ENCODE measurements at regions not wholly inside any gene's neighbourhood (a gene's known extent, or its start where the extent isn't known, plus 50 kb on each side); places are given as distances from the start of the nearest gene placed in this dataset.
"Not testable (repeated sequence)": the region's sequence is repeated elsewhere in the genome, so short reads cannot be mapped to it uniquely, and the experiment has no call there.

- FAIRE-seq: no peak
- TF ChIP-seq PAX5 (IDR thresholded peaks at IDR 0.05; ENCODE audit: insufficient read depth, low read length, severe bottlenecking): no peak
- no peak for TF ChIP-seq POU2F2 (IDR thresholded peaks at IDR 0.05; ENCODE audit: low read depth, low read length)
- TF ChIP-seq POLR2A (IDR thresholded peaks at IDR 0.05; ENCODE audit: low read depth, low read length): no peak
- TF ChIP-seq SPI1 (IDR thresholded peaks at IDR 0.05; ENCODE audit: low read depth, low read length): no peak
- no peak for TF ChIP-seq TAF1 (IDR thresholded peaks at IDR 0.05; ENCODE audit: low read depth, low read length)
- no peak for TF ChIP-seq POLR2AphosphoS5 (IDR thresholded peaks at IDR 0.05; ENCODE audit: low read depth, low read length)
- DNase-seq (ENCODE audit: insufficient read length, low spot score): no peak
Observed at GRCh38 chr14:98210045-98210672, 1061.8 kb downstream of the BCL11B start.

DNA sequence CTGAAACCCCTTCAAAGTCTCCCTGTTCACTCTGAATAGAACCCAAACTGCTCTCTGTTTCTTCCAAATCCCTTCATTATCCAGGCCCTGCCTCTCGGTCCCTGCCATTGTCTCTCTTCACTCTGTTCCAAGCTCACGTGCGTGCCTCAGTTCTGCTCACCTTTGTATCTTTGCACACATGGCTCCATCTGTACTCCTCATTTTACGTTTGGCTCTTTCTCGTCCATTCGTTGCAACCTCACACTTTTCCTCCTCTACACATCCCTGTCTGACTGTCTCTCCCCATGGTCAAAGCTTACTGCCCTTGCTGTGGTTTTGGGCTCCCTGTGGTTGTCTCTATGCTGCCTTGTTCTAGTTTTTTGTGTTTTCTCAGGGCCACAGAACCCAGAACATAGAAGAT, 1054.5 kb downstream of the BCL11B start:
- no peak for DNase-seq (ENCODE audit: insufficient read length, low spot score)
- no peak for TF ChIP-seq POU2F2 (IDR thresholded peaks at IDR 0.05; ENCODE audit: low read depth, low read length)
- no peak for TF ChIP-seq POLR2AphosphoS5 (IDR thresholded peaks at IDR 0.05; ENCODE audit: low read depth, low read length)
- no peak for TF ChIP-seq POLR2A (IDR thresholded peaks at IDR 0.05; ENCODE audit: low read depth, low read length)
- TF ChIP-seq PAX5 (IDR thresholded peaks at IDR 0.05; ENCODE audit: insufficient read depth, low read length, severe bottlenecking): no peak
- no peak for TF ChIP-seq SPI1 (IDR thresholded peaks at IDR 0.05; ENCODE audit: low read depth, low read length)
- no peak for TF ChIP-seq TAF1 (IDR thresholded peaks at IDR 0.05; ENCODE audit: low read depth, low read length)
- no peak for FAIRE-seq

GRCh38 chr14:98218218-98218617, 1053.8 kb downstream of the BCL11B start:
- DNase-seq (ENCODE audit: insufficient read length, low spot score): no peak
- no peak for FAIRE-seq
- TF ChIP-seq SPI1 (IDR thresholded peaks at IDR 0.05; ENCODE audit: low read depth, low read length) (no peak), POLR2AphosphoS5 (IDR thresholded peaks at IDR 0.05; ENCODE audit: low read depth, low read length) (no peak), POU2F2 (IDR thresholded peaks at IDR 0.05; ENCODE audit: low read depth, low read length) (no peak), POLR2A (IDR thresholded peaks at IDR 0.05; ENCODE audit: low read depth, low read length) (no peak), TAF1 (IDR thresholded peaks at IDR 0.05; ENCODE audit: low read depth, low read length) (no peak), PAX5 (IDR thresholded peaks at IDR 0.05; ENCODE audit: insufficient read depth, low read length, severe bottlenecking) (no peak)

DNA sequence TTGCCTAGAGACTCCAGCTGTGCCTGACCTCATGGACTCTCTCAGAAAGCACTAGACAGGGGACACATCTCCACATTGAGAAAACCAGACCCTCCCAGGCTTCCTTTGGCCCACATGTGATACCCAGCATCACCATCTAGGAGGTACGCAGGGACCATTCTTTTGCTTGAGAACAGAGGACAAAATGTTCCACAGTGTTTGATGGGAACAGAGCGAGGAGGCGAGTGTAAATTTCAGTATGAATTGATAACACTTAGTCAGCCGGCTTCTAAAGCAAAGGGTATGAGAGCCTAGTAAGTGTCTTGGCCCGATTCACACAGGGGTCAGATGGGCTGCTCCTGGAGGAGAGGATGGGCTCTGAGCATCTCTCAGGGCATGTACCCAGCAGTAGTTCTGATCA, 1052.4 kb downstream of the BCL11B start:
- TF ChIP-seq SPI1 (IDR thresholded peaks at IDR 0.05; ENCODE audit: low read depth, low read length) (no peak), POLR2AphosphoS5 (IDR thresholded peaks at IDR 0.05; ENCODE audit: low read depth, low read length) (no peak), POU2F2 (IDR thresholded peaks at IDR 0.05; ENCODE audit: low read depth, low read length) (no peak), TAF1 (IDR thresholded peaks at IDR 0.05; ENCODE audit: low read depth, low read length) (no peak)
- FAIRE-seq (no peak), DNase-seq (ENCODE audit: insufficient read length, low spot score) (no peak)

GRCh38 chr14:98223106-98223505, 1048.9 kb downstream of the BCL11B start:
- DNase-seq (ENCODE audit: insufficient read length, low spot score) (no peak), FAIRE-seq (no peak)
- no peak for TF ChIP-seq TAF1 (IDR thresholded peaks at IDR 0.05; ENCODE audit: low read depth, low read length)
- TF ChIP-seq SPI1 (IDR thresholded peaks at IDR 0.05; ENCODE audit: low read depth, low read length): no peak
- no peak for TF ChIP-seq POLR2A (IDR thresholded peaks at IDR 0.05; ENCODE audit: low read depth, low read length)
- no peak for TF ChIP-seq POLR2AphosphoS5 (IDR thresholded peaks at IDR 0.05; ENCODE audit: low read depth, low read length)
- TF ChIP-seq POU2F2 (IDR thresholded peaks at IDR 0.05; ENCODE audit: low read depth, low read length): no peak
- TF ChIP-seq PAX5 (IDR thresholded peaks at IDR 0.05; ENCODE audit: insufficient read depth, low read length, severe bottlenecking): no peak

- not testable (repeated sequence) for FAIRE-seq; DNase-seq (ENCODE audit: insufficient read length, low spot score)
Observed at GRCh38 chr14:98223710-98224109, 1048.3 kb downstream of the BCL11B start.

DNA sequence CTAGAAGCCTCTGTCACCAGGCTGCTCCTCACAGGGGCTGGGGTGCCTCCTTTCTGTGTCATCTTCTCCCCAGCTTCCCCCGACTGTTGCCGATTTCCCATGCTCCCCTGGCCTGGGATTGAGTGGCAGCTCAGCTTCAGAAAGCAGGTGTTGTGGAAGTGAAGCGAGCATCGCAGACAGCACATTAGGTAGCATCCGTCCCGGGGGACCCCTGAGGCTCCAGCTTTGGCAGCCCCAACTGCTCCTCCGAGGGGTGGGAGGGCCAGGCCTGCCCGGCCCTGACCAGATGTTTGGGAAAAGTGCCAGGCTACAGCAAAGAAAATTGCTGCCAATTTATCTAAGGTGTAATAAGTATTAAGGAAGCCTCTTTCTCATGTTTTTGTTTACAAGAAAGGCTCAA, 1045.6 kb downstream of the BCL11B start:
- no peak for TF ChIP-seq POLR2A (IDR thresholded peaks at IDR 0.05; ENCODE audit: low read depth, low read length)
- no peak for TF ChIP-seq POLR2AphosphoS5 (IDR thresholded peaks at IDR 0.05; ENCODE audit: low read depth, low read length)
- no peak for TF ChIP-seq TAF1 (IDR thresholded peaks at IDR 0.05; ENCODE audit: low read depth, low read length)
- no peak for TF ChIP-seq POU2F2 (IDR thresholded peaks at IDR 0.05; ENCODE audit: low read depth, low read length)
- no peak for TF ChIP-seq SPI1 (IDR thresholded peaks at IDR 0.05; ENCODE audit: low read depth, low read length)
- no peak for TF ChIP-seq PAX5 (IDR thresholded peaks at IDR 0.05; ENCODE audit: insufficient read depth, low read length, severe bottlenecking)
- DNase-seq (ENCODE audit: insufficient read length, low spot score): no peak
- FAIRE-seq: no peak

- DNase-seq (ENCODE audit: insufficient read length, low spot score) (peak; percentile 11), FAIRE-seq (no peak)
- TF ChIP-seq POLR2A (IDR thresholded peaks at IDR 0.05; ENCODE audit: low read depth, low read length): no peak
- TF ChIP-seq SPI1 (IDR thresholded peaks at IDR 0.05; ENCODE audit: low read depth, low read length): no peak
- no peak for TF ChIP-seq TAF1 (IDR thresholded peaks at IDR 0.05; ENCODE audit: low read depth, low read length)
- TF ChIP-seq PAX5 (IDR thresholded peaks at IDR 0.05; ENCODE audit: insufficient read depth, low read length, severe bottlenecking): no peak
- TF ChIP-seq POLR2AphosphoS5 (IDR thresholded peaks at IDR 0.05; ENCODE audit: low read depth, low read length): no peak
- TF ChIP-seq POU2F2 (IDR thresholded peaks at IDR 0.05; ENCODE audit: low read depth, low read length): no peak
Observed at GRCh38 chr14:98227000-98227726, 1044.8 kb downstream of the BCL11B start.

DNA sequence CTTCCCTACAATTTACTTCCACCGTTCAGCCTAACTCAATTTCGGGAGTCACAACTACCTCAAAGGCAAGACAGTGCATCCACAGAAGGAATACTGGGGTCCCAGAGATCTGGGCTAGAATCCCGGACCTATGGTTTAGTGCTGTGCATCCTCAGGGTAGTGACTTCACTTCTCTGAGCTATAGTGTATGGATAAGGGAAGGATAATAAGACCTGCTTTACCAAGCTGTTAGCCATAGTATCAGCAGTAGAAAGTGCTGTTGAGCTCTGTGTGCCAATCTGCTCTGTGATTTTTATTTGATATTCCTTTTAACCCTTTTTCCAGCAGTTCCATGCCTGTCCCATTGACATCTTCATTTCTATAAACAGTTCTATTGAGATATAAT, 1044.3 kb downstream of the BCL11B start:
- TF ChIP-seq POU2F2 (IDR thresholded peaks at IDR 0.05; ENCODE audit: low read depth, low read length) (no peak), POLR2A (IDR thresholded peaks at IDR 0.05; ENCODE audit: low read depth, low read length) (no peak)
- no peak for FAIRE-seq
- no peak for DNase-seq (ENCODE audit: insufficient read length, low spot score)

DNA sequence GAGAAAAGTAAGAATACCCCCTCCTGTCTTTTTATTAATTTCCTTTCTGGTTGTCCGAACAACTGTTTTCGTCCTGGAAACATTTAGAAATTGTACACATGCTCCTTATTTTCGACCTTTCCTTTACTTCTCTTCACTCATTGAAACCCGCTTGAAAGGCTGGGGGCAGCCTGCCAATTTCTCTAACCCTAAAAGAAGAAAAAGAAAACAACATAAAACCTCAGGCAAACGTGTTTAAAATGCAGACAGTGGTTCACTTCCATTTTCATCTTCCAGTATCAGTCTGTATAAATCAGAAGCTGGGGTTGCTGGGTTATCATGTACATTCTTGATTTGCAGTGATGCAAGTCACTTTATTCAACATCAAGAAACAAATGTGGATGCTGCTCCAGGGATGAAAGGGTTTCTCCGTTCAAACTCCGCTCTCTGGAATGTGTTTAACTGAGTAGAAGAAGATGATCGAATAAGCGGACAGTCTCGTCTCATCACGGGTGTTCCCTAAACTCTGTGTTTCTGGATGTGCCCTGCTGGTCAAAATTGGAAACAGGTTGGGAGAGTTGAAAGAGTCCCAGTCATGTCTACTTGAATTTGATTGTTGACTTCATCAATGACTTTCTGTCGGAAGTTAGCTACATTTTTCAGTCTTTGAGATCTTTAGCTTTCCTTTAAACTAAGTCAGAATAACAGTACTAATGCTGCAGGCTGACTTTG, 1042.2 kb downstream of the BCL11B start:
- FAIRE-seq (no peak), DNase-seq (ENCODE audit: insufficient read length, low spot score) (no peak)
- TF ChIP-seq TAF1 (IDR thresholded peaks at IDR 0.05; ENCODE audit: low read depth, low read length): no peak
- TF ChIP-seq POLR2A (IDR thresholded peaks at IDR 0.05; ENCODE audit: low read depth, low read length): no peak
- no peak for TF ChIP-seq SPI1 (IDR thresholded peaks at IDR 0.05; ENCODE audit: low read depth, low read length)

All from GM12891 (cell line).